Suppressor macrophage treated with lipopolysaccharide for 4 hours (primary cell): ENCODE measurements at regions not wholly inside any gene's neighbourhood (a gene's known extent, or its start where the extent isn't known, plus 50 kb on each side); places are given as distances from the start of the nearest gene placed in this dataset.

Source experiments
- DNase-seq: peaks from one replicate; pipeline ENCODE4 v3.0.0-alpha.2; 2020

DNA sequence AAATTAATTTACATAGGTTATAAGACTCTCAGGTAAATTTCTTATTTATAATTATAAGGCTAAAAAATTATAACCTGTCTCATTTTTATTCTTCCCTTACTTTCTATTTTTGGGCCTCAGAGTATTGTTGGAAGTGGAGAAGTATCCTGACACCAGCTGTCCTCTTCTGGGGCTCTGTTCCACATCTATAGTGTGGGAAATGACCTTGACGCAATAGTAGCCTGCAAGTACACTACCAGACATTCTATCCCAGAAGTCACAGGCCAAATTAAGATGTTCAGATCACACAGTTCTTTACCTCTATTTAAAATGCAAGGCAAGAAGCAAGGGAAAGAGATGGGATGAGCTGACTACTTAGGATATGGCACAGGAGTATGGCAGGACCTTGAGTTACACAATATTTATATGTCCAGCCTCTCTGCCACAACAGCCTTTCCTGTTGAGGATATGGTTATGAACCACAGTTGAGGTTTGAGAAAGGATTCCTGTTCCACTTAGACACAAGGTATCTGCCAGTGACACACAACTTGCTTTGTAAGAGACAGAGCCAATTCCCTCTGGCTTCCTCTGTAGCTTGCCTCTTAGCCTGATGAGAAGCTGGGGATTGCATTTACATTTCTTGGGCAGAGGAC lies 158.0 kb upstream of the IL12A start:
- no peak for DNase-seq

DNA sequence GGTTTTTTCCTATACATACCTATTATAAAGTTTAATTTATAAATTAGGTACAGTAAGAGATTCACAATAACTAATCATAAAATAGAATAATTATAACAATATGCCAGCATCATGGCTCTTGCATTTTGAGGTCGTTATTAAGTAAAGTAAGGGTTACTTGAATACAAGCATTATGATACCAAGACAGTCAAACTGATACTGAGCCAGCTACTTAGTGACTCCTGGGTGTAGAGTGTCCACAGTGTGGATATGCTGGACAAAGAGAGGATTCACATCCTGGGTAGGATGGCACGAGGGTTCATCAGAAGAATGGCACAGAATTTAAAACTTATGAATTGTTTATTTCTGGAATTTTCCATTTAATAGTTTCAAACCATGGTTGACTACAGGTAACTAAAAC lies 157.2 kb upstream of the IL12A start:
- DNase-seq: no peak

DNA sequence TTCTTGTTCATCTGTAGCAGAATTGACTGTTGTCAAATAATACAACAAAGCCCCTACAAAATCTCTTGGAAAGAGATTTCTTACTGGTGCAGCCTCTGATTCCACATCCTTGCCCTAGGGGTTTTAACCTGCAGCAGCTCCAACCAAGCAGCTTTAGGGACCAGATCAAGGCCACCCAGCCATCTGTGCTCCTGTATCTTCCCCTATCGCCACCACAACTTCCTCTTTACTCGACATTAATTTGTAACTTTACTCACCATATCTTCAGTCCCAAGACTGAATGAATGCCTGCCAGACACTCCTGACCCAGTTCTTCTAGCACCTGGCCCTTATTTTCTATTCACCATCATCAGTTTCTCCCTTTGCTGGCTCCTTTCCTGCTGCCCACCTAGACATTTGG lies 156.6 kb upstream of the IL12A start:
- no peak for DNase-seq

DNA sequence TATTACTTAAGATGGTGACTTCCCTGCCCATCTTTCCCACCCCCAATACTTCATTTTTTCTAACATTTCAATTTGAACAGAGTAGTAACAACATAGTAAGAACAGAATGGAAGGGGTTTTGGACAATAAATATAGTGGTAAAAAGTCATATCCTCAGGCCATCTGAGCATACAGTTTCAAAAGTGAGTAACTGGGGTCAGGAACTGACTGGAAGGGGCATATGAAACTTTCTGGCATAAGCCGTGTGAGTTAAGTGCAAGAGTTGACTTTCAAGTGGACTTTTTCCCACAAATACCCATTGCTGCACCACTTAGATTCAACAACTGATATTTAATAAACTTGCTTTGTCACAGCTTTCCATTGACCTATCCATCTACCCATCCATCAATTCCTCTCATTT lies 153.5 kb upstream of the IL12A start:
- no peak for DNase-seq

DNA sequence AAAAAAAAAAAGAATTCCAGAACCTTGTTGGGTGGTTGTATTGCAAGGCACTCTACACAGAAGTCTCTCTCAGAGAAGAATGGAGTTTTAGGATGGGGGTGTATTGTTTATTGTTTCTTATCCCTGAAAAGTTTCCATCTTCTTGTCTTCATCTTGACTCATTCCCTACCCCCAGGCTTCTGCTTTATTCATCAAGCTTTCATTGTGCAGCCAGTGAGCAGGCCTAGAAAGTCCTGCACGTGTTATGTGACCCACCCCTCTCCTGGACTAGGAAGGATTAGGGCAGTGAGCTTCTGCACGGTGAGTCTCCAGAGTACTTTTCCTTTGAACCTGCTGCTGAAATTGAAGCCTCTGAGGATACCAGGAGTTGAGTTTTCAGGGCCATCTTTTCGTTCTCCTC lies 150.9 kb upstream of the IL12A start:
- no peak for DNase-seq

DNA sequence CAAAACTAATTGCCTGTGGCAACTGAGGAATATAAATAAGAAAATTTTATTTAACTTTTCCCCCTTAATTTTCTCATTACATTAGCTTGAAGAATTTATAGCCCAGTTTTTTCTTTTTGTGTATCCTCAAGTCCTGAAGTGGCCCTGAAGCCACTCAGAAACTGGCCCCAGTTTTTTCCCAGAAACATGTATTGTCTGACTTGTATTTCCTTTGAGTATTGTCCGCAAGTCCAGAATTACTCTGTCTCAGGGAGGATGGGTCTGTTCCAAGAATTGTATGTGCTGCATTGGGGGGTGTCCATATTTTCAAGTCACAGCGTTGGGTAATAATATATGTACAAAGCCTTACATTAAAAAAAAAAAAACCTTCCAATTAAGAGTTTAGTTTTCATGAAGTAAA lies 149.7 kb upstream of the IL12A start:
- no peak for DNase-seq

DNA sequence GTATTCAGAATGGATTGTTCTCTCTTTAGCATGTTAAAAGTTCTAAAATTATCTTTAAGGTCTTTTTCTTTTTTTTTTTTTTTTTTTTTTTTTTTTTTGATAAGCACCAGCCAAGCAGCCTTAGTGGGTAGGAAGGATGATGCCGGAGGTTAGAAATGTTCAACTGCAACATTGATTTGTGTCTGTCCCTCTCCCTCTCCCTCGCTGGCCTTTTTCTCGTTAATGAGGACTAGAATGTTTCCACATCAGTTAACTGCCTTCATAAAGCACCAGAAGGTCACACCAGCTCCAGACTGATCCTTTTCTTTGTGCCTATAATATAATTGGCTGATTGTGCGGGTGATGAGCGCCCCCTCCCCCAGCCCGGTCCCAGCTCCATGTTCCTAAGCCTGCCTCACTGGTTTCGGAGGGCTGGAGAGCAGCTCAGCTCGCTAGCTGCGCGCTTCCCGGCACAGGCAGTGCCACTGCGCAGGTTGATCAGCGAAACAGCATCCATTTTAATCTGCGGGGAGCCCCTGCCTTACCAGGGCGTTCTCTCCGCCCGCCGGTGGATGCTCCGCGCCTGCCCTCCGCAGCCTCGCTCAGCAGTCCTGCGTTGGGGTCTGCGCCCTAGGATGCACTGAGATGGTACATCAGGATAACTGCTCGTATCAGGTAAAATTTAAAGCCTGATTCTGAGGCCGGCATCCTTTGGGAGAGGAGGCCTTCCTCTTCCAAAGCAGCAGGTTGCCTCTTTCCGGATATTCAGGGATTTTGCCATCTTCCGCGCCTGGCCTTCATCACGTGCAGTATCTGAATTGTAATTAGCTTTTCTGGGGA lies 148.9 kb upstream of the IL12A start, which contains the start of gene SCHIP1:
Gene SCHIP1 (plus strand): TSS at position 301 of the 819 bp plus-strand sequence.
- DNase-seq: no peak

DNA sequence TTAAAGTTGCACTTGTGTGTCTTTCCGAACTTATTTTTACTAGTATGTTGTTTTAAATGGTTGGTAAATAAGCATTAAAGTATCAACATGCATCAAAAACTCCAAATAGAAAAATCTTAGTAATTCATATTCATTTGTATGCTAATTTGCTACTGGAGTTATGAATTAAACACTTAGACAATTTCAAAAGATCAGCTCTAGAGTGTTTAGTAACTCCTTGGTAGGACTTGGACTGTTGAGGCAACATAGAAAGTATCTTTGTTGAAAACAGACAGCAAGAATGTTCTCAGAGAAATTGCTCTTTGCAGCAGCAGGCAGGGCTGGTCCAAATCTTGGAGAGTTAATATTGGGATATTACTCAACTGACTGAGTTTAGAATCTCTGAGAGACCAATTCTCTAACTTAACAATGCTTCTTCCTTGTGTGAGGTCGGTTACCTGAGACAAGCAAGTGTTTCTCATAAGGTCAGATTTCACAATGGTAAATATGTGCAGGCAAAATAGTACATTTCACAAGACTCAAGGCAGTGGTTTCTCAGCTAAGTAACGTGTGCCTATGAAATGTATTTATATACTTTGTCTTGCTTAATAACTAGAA lies 147.8 kb upstream of the IL12A start:
- DNase-seq: no peak

DNA sequence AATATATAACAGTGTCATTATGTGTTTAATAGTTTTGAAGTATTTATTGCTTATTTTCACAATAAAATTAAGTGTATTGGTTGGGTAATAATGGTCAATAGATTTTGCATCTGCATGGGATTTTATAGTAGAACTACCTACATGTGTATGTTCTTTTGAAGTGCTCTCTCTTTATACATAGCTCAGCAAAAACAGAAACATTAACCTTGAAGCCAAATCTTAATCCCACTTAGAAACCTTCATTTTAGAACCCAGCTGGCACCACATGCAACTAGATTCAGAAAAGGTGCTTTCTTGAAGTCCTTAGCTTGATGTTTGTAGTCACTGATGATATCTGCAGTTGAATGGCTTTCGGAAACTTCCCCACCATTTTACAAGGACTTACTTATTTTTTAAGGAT lies 146.9 kb upstream of the IL12A start:
- no peak for DNase-seq

DNA sequence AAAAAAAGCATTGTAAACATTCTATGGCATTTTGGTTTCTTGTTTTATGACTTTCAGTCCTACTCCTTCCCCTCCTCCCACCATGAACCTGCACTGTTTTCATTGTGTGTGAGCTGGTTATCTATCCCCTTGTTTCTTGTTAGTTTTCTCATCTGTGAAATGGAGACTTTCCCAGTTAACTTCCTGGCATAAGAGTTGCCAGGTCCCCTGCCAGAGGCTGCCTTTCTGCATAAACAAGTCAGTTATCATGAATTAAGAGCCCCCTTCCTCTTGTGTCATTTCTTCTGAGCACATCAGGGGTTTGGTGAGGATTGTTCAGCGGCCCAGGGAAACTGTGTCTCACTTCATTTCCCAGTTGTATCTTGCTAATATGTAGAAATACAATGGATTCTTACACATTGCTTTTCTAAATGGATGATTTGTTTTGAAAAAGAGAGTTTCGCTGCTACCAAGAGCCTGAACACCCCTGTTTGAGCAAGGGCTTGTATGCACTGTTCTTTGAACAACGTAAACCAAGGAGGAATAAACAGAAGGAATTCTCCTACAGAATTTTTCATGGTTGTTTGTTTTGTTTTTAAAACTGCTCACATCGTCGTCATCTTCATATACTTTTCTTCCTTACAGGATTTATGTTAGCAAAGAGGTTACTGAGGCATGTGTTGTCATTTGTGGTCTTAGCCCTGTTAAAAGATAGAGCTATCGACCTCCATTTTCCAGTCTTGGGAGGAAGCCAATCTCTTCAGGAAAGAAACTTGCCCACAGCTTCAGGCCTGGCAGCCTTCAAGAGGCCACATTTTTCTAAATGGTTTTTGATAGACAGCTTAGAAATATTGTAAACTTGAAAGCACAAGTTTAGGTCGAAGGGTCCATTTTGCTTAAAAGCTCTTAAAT lies 144.6 kb upstream of the IL12A start:
- DNase-seq: no peak

DNA sequence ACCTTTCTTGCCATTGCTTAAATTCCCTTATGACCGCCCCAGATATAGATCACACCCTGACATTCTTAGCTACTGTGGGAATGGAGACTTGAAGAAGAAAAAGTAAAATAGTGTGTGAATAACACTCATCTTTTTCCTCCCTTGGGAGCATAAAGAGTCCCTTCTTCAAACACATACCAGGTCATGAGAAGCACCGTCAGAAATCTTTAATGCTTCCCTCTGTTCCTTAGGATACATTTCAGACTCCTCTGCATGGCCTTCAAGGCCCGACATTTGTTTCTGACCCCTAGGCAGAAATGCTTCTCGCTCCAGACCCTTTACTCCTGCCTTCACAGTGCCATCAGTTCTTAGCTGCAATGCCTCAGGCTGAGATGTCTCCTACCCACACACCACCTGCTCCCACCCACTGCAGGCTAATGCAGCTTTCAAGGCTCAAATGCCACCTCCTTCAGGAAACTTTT lies 143.8 kb upstream of the IL12A start:
- no peak for DNase-seq

DNA sequence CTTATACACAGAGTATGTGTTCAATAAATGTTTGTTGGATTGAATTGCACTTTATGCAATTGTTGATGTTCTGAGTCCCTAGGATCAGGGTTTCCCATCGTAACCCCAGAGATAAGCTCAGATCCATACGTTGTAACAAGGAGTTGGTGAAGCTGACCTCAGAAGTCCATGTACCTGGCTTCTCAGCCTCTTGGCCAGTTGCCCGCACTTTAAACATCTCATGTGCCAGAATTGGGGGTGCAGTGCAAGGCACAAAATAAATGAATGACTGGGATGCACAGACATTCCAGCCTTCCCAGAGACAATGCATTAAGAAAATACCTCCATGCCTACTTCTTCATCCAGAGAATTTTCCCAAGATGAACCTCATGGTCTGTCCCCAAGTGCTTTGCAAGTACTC lies 142.9 kb upstream of the IL12A start:
- DNase-seq: no peak

DNA sequence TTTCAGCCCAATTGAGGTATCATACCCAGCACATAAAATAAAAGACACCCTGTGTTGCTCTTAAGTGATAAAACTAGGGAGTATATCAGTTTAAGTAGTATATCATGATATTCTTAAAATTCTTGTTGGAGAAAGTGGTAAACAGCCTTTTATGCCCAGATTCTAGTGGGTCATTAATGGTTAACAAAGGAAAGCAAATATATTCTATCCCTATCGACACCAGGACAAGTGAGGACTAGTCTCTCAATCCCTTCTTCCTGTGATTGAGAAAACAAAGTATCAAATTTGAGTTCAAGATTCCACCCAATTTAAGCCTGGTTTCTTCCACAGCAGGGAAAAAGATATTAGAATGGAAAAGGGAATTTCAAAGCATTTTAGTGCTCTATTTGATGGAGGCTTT lies 142.4 kb upstream of the IL12A start:
- DNase-seq: no peak

DNA sequence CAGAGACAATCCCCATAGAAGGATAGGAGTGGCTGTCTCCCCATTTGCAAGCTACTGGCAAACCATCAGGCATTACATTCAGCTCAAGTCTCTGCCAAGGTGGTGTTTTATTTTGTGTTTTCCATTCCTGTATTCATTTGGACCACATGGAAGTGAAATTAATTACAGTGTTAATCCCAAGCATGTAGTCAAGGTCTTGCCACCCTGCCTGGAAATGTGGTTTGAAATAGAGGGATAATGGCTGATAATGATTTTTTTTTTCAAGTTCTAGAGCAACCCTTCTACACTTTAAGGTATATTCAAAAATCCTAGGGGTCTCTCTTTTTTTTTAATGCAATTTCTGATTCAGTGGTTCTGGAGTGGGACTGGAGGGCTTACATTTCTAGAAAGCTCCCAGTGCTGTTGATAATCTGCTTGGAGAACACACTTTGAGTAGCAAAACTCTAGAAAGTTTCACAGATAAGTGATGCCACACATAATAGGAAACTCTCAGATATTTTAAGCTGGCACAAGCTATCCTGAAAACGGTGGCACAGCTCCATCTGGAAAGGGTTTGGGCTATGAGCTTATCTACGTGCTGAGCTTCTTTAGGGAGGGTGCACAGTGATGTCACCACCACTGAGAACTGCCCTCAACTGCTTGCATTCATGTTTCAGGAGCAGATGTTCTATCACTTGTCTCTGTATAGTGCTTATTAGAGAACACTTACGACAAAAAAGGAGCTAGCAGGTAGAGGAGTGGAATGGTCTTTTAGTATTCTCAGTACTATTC lies 140.1 kb upstream of the IL12A start:
- no peak for DNase-seq

DNA sequence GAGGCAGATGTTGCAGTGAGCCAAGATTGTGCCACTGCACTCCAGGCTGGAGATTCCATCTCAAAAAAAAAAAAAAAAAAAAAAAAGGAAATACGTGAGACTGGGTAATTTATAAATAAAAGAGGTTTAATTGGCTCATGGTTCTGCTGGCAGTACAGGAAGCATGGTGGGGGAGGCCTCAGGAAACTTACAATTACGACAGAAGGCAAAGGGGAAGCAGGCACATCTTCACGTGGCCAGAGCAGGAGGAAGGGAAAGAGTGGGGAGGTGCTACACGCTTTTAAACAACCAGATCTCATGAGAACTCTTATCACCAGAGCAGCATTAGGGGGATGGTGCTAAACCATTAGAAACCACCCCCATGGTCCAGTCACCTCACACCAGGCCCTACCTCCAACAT lies 138.2 kb upstream of the IL12A start:
- DNase-seq: no peak

DNA sequence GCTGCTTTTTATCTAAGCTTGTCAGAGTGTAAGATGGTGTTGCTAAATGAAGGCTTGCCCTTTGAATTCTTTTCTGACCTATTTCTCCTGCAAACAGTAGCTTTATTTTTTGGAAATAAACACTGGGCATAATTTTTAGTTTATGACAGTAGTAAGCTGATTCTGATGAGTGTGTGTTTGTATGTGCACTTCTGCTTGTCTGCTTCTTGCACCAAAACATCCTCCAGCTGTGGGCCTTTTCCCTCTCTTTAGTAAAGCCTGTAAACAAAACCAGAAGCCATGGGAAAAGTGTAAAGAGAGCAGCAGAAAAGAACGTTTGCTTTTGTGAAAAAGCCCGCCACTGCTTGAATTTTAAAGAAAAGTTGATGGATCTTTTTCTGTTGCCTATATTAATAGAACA lies 136.4 kb upstream of the IL12A start:
- no peak for DNase-seq

DNA sequence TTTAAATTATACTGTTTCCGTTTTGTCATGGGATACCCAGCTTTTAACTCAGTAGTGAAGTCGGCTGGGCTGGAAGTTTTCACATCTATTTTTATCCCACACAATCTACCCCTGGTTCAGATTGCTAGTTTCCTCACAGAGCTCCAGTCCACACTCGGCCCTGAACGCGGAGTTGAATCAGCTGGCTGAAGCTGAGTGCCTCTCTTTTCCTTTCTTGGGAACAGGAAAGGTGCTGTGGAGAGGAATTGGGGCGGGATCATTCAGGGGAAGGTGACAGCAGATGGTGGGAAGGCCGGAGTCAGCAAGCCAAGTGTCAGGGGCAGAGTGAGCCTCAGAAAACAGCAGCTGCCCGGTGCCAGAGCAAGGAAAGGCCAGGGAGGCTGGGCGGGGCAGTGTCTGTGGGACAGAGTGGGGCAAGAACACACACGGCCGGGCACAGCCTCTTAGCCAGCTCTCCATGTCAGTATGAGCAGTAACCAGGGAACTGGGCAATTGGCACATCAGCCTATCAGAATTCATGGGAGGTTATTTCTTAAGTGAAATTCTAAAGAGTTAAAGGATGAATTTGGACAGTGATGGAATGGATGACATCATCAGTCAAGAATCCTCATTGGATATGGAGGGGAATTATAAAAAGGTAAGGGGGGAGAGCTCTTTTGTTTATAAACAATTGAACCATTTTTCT lies 135.7 kb upstream of the IL12A start:
- no peak for DNase-seq

DNA sequence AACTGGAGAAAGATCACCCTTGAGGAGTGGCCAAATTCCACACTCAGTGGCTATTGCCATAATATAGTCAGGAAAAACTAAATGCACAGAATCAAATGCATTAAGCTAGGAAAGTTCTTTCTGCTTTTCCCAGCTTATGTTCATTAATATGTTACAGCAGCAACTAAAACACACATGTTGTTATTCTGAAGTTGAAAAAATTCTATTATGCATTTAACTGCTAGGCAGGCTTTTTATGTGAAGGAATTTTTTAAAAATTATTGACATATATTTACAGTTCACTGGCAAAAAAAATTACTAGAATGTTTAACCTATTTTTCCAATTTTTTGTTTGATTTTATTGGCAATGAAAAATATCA lies 135.2 kb upstream of the IL12A start:
- DNase-seq: no peak

DNA sequence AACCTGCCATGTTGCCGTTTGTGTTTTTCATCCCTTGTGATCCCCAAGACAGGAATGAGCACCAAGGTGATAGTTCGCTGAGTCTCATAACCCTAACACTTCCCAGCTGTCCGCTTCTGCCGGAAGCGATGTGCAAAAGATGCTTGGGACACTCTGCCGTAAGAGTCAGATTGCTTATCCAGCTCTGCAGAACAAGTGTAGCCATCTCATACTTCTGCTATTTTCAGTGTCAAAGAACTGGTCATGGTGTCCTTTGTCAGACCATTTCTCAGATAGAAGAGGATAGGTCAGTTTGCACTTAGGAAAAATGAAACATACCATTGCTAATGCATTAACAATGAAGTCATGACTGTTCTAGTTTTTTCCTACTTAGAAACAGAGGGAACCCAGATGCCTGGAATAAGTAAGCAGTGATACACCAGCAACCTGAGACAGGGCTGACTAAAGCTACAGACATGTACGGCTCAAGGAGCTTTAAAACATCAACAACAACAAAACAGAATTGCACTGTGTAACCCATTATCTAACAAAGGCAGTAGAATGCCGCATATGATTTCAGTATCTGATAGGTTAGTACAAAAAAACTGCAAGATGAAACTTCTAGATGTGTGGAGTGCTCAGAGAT lies 134.0 kb upstream of the IL12A start:
- DNase-seq: no peak

DNA sequence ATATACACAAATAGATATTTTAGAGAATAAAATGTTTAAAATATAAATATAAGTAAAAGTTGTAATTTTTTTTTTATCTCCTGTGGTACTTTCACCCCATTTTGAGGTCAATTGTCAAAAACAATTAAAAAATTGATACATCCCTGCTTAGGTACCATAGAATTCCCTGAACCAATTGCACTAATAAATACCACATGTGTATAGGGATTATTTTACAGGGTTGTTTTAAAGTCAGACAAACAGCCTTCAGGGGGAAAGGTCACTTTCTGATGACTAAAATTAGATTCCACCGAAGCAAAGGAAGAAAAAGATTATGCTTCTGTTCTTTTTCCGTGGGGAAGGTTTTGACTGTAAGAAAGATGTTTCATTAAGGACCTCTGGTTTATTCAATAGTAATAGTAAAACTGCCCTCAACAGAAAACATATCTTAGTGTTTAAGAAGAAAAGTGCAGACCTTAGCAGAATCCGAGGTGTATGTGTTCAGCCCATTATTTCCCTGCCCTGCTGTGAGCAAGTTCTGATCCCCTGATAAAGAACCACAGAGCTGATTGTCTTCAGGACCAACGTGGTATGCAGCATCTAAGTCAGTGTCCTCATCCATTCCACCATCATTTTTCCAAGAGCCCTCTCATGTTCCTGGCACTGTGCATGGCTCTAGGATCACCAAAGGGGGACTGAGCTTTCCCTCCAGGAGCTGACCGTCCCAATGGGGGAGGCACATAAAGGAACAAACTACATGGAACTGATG lies 132.9 kb upstream of the IL12A start:
- DNase-seq: no peak
